ENCODE measurements at regions not wholly inside any gene's neighbourhood (a gene's known extent, or its start where the extent isn't known, plus 50 kb on each side); places are given as distances from the start of the nearest gene placed in this dataset.

- TF ChIP-seq ZNF571 (tag by site-specific recombination; IDR thresholded peaks at IDR 0.05) (no peak), ZBTB1 (tag by site-specific recombination; IDR thresholded peaks at IDR 0.05) (no peak), ZNF654 (tag by site-specific recombination; IDR thresholded peaks at IDR 0.05; ENCODE audit: low read depth) (no peak), OSR2 (tag by site-specific recombination; IDR thresholded peaks at IDR 0.05) (no peak), ZNF843 (tag by site-specific recombination; IDR thresholded peaks at IDR 0.05) (no peak), SP3 (tag by site-specific recombination; IDR thresholded peaks at IDR 0.05) (no peak), ZNF37A (tag by site-specific recombination; IDR thresholded peaks at IDR 0.05) (no peak)
Observed at GRCh38 chr2:19274439-19274838, 84.0 kb downstream of the OSR1 start (continued).

DNA sequence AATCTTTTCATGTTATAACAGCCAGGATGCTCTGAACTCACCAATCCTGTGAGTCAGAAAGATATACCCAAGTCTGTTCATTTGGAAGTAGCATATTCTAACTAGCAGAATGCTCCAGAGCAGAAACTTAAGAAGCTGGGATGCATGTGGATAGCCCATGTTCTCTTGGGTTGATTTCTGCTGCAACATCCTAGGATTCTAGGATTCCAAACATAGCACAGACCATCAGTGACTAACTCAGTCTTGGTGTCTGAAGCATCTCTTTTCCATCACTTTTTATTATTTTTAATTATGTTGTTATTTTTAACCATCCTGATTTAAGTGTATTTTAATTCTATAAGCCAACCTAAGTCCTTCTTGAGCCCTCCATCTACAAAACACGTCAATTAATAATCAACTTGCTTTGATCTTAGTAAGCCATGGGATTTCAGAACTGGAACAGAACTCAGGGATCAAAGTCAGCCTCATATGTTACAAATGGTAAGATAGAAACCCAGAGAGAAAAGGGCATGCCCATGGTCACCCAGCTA is 85.4 kb downstream of the OSR1 start:
- Histone ChIP-seq H3K36me3 (ENCODE audit: control insufficient read depth in 2 of 2, insufficient read depth in 1 of 2, low read length in 2 of 2) (no peaks in the 10 kb centered on the region), H3K9me3 (ENCODE audit: control insufficient read depth, insufficient read depth, low read depth, low read length) (no peaks in the 10 kb centered on the region), H3K4me3 (ENCODE audit: low read depth, low read length) (no peak overlapping the region), H3K27ac (ENCODE audit: extremely low read depth, low read depth, low read length) (no peak overlapping the region), H3K4me1 (ENCODE audit: control insufficient read depth, insufficient read depth, low read length) (no peaks in the 10 kb centered on the region)
- TF ChIP-seq GLIS1 (tag by site-specific recombination; IDR thresholded peaks at IDR 0.05): no peak
- no peak for TF ChIP-seq KLF16 (tag by site-specific recombination; IDR thresholded peaks at IDR 0.05)
- TF ChIP-seq ZBTB11 (tag by site-specific recombination; conservative IDR thresholded peaks at IDR 0.05; ENCODE audit: low read depth): no peak
- no peak for TF ChIP-seq ZNF514 (tag by site-specific recombination; IDR thresholded peaks at IDR 0.05)
- no peak for TF ChIP-seq ZXDB (tag by site-specific recombination; IDR thresholded peaks at IDR 0.05)
- CTCF ChIA-PET: no interaction called here
- POLR2A ChIA-PET: no interaction called here

DNA sequence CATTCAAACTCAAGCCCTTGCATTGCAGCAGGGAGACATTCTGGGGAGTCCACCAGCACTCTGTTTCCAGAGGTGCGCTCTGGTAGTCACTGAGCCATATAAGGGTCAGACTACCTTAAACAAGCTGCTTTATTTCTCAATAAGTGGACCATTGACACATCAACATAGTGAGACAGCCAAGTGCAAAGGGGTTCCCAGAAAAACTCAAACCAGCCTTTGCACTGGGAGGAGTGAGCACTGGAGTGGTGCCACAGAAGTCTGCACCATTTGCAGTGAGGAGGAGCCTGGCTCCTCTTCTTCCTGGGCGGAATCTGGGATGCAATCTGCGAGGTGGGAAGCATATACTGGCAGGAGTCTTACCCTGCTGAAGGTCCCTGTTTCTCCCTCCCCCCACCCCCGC is 86.4 kb downstream of the OSR1 start:
- H3K4me1 ChIP-seq (ENCODE audit: control insufficient read depth, insufficient read depth, low read length): no peaks in the 10 kb centered on the region
- no peak overlapping the region for H3K4me3 ChIP-seq (ENCODE audit: low read depth, low read length)
- ChIA-PET POLR2A (no interaction called here), CTCF (interaction anchor here (0.6 kb wide), 2 partner anchors 11 to 823 kb away, joined by 3 to 5 read pairs; no protein-coding TSS in a partner anchor)
- TF ChIP-seq ZBTB6 (tag by site-specific recombination; IDR thresholded peaks at IDR 0.05): no peak
- TF ChIP-seq ZNF146 (tag by site-specific recombination; IDR thresholded peaks at IDR 0.05): no peak
- no peak for TF ChIP-seq ZNF37A (tag by site-specific recombination; IDR thresholded peaks at IDR 0.05)
- TF ChIP-seq BCL6B (tag by site-specific recombination; IDR thresholded peaks at IDR 0.05): no peak
- TF ChIP-seq ZNF292 (tag by site-specific recombination; IDR thresholded peaks at IDR 0.05; ENCODE audit: borderline replicate concordance, low read depth): no peak
- TF ChIP-seq ZSCAN5A (tag by site-specific recombination; IDR thresholded peaks at IDR 0.05): no peak
- no peak for TF ChIP-seq ZFP37 (tag by site-specific recombination; IDR thresholded peaks at IDR 0.05)
- TF ChIP-seq HOXC10 (CRISPR knock-in tag; IDR thresholded peaks at IDR 0.05): no peak
- no peak for TF ChIP-seq GLI4 (tag by site-specific recombination; IDR thresholded peaks at IDR 0.05)
- no peak for TF ChIP-seq YY2 (tag by site-specific recombination; IDR thresholded peaks at IDR 0.05)
- no peak for TF ChIP-seq BCL11B (tag by site-specific recombination; IDR thresholded peaks at IDR 0.05; ENCODE audit: low read depth)
- TF ChIP-seq EGR2 (tag by site-specific recombination; IDR thresholded peaks at IDR 0.05; ENCODE audit: low read depth): no peak
- TF ChIP-seq, protein P1, sequence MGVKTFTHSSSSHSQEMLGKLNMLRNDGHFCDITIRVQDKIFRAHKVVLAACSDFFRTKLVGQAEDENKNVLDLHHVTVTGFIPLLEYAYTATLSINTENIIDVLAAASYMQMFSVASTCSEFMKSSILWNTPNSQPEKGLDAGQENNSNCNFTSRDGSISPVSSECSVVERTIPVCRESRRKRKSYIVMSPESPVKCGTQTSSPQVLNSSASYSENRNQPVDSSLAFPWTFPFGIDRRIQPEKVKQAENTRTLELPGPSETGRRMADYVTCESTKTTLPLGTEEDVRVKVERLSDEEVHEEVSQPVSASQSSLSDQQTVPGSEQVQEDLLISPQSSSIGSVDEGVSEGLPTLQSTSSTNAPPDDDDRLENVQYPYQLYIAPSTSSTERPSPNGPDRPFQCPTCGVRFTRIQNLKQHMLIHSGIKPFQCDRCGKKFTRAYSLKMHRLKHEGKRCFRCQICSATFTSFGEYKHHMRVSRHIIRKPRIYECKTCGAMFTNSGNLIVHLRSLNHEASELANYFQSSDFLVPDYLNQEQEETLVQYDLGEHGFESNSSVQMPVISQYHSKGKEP (tag by site-specific recombination; IDR thresholded peaks at IDR 0.05): no peak
- no peak for TF ChIP-seq GLI2 (tag by site-specific recombination; IDR thresholded peaks at IDR 0.05; ENCODE audit: borderline replicate concordance, low read depth)
- no peak for TF ChIP-seq ZNF501 (tag by site-specific recombination; IDR thresholded peaks at IDR 0.05)
- no peaks in the 10 kb centered on the region for H3K36me3 ChIP-seq (ENCODE audit: control insufficient read depth in 2 of 2, insufficient read depth in 1 of 2, low read length in 2 of 2)
- H3K9me3 ChIP-seq (ENCODE audit: control insufficient read depth, insufficient read depth, low read depth, low read length): no peaks in the 10 kb centered on the region
- no peak overlapping the region for H3K27ac ChIP-seq (ENCODE audit: extremely low read depth, low read depth, low read length)

Measured in HEK293 (cell line).